ENCODE measurements at regions not wholly inside any gene's neighbourhood (a gene's known extent, or its start where the extent isn't known, plus 50 kb on each side); places are given as distances from the start of the nearest gene placed in this dataset.

DNA sequence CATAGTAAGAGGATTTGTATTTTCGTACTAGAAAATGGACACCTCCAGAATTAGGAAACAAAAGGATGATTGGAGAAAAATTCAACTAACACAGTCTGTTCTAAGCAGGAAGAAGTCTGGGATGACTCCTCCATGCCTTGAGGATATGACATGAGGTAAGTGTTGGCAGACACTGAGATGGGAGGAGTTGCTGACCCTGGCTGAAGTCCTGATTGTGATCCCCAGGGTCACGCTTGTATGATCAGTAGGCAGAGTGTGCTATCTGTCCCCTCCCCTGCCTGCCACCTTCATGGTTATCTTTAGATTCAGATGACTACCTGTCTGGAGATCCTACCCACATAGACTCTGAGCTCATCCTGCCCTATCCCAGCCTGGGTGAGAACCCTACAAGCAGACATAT lies 249.1 kb downstream of the C1orf94 start:
- TF ChIP-seq, protein P1, sequence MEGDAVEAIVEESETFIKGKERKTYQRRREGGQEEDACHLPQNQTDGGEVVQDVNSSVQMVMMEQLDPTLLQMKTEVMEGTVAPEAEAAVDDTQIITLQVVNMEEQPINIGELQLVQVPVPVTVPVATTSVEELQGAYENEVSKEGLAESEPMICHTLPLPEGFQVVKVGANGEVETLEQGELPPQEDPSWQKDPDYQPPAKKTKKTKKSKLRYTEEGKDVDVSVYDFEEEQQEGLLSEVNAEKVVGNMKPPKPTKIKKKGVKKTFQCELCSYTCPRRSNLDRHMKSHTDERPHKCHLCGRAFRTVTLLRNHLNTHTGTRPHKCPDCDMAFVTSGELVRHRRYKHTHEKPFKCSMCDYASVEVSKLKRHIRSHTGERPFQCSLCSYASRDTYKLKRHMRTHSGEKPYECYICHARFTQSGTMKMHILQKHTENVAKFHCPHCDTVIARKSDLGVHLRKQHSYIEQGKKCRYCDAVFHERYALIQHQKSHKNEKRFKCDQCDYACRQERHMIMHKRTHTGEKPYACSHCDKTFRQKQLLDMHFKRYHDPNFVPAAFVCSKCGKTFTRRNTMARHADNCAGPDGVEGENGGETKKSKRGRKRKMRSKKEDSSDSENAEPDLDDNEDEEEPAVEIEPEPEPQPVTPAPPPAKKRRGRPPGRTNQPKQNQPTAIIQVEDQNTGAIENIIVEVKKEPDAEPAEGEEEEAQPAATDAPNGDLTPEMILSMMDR (IDR thresholded peaks at IDR 0.05): no peak
- TF ChIP-seq POLR2A (IDR thresholded peaks at IDR 0.05): no peak

Data from right lobe of liver (tissue), 4 donors.